Upper lobe of left lung (tissue), 4 donors: ENCODE measurements at regions not wholly inside any gene's neighbourhood (a gene's known extent, or its start where the extent isn't known, plus 50 kb on each side); places are given as distances from the start of the nearest gene placed in this dataset.

Experiments used
- CTCF ChIP-seq, 6 experiments: fragments of 450-650 bp in 4 of 6; fragments of 200-600 bp in 2 of 6; sonication (generic) in 2 of 6; IDR thresholded peaks; one replicate each; pipeline ENCODE4 v1.5.1; 2016 to 2019; ENCODE audit warnings: antibody characterized with exemption in 6 of 6
- EP300 ChIP-seq, 4 donors: sonication (generic); formaldehyde crosslinking; IDR thresholded peaks; one replicate each; pipeline ENCODE4 v1.5.1; 2017; ENCODE audit warnings: antibody characterized with exemption in 4 of 4, control low read depth in 2 of 4
- POLR2A ChIP-seq, 4 donors: fragments of 450-650 bp; IDR thresholded peaks; one replicate each; pipeline ENCODE4 v1.5.1; 2016 to 2017; ENCODE audit warnings: antibody characterized with exemption in 4 of 4, mild to moderate bottlenecking in 2 of 4
- POLR2AphosphoS5 ChIP-seq, 2 donors: sonication (generic); formaldehyde crosslinking; IDR thresholded peaks; one replicate each; pipeline ENCODE4 v1.5.1; 2017; ENCODE audit warnings: antibody characterized with exemption in 2 of 2

GRCh38 chr3:174488527-174488926 is 370.6 kb upstream of the NAALADL2 start:
- TF ChIP-seq POLR2A (IDR thresholded peaks at IDR 0.05): no peak
- TF ChIP-seq CTCF (IDR thresholded peaks at IDR 0.05): no peak
- TF ChIP-seq POLR2AphosphoS5 (IDR thresholded peaks at IDR 0.05): no peak
- no peak for TF ChIP-seq EP300 (IDR thresholded peaks at IDR 0.05)
